ENCODE measurements at regions not wholly inside any gene's neighbourhood (a gene's known extent, or its start where the extent isn't known, plus 50 kb on each side); places are given as distances from the start of the nearest gene placed in this dataset.

GRCh38 chr18:73045037-73045436, 177.2 kb upstream of the NETO1 start:
- ATAC-seq, result no peak
- no peak for TF ChIP-seq SNAI2 (CRISPR knock-in tag; IDR thresholded peaks at IDR 0.05)
- TF ChIP-seq ESRRG (CRISPR knock-in tag; IDR thresholded peaks at IDR 0.05), result no peak
- no peak for TF ChIP-seq TCF4 (CRISPR knock-in tag; IDR thresholded peaks at IDR 0.05; ENCODE audit: borderline replicate concordance)
- no peak for TF ChIP-seq ZFP30 (CRISPR knock-in tag; IDR thresholded peaks at IDR 0.05)
- no peak for TF ChIP-seq ZNF70 (CRISPR knock-in tag; IDR thresholded peaks at IDR 0.05)
- TF ChIP-seq ZNF565 (CRISPR knock-in tag; conservative IDR thresholded peaks at IDR 0.05; ENCODE audit: low read depth), result no peak
- TF ChIP-seq ISL1 (CRISPR knock-in tag; IDR thresholded peaks at IDR 0.05), result no peak
- TF ChIP-seq ARNTL (CRISPR knock-in tag; IDR thresholded peaks at IDR 0.05; ENCODE audit: borderline replicate concordance, low read depth), result no peak
- TF ChIP-seq POU6F1 (CRISPR knock-in tag; IDR thresholded peaks at IDR 0.05; ENCODE audit: borderline replicate concordance, low read depth), result no peak
- TF ChIP-seq ZC3H10 (CRISPR knock-in tag; IDR thresholded peaks at IDR 0.05), result no peak
- no peak for TF ChIP-seq TOX (CRISPR knock-in tag; IDR thresholded peaks at IDR 0.05; ENCODE audit: borderline replicate concordance)
- no peak for TF ChIP-seq PPARA (CRISPR knock-in tag; IDR thresholded peaks at IDR 0.05; ENCODE audit: borderline replicate concordance)
- no peak for TF ChIP-seq BACH2 (CRISPR knock-in tag; IDR thresholded peaks at IDR 0.05; ENCODE audit: borderline replicate concordance)
- no peak for TF ChIP-seq RARB (CRISPR knock-in tag; IDR thresholded peaks at IDR 0.05)
- no peak for TF ChIP-seq CREB5 (CRISPR knock-in tag; IDR thresholded peaks at IDR 0.05; ENCODE audit: low read depth)
- TF ChIP-seq ZFP3 (CRISPR knock-in tag; IDR thresholded peaks at IDR 0.05), result no peak

GRCh38 chr18:73043611-73044010, 175.8 kb upstream of the NETO1 start:
- no peak for ATAC-seq
- no peak for TF ChIP-seq ZNF8 (CRISPR knock-in tag; IDR thresholded peaks at IDR 0.05)
- TF ChIP-seq TSHZ2 (CRISPR knock-in tag; IDR thresholded peaks at IDR 0.05), result no peak
- TF ChIP-seq CSDC2 (CRISPR knock-in tag; IDR thresholded peaks at IDR 0.05), result no peak
- no peak for TF ChIP-seq ZFP30 (CRISPR knock-in tag; IDR thresholded peaks at IDR 0.05)

GRCh38 chr18:73043211-73043610, 175.4 kb upstream of the NETO1 start:
- TF ChIP-seq POU6F1 (CRISPR knock-in tag; IDR thresholded peaks at IDR 0.05; ENCODE audit: borderline replicate concordance, low read depth) (no peak), ZNF8 (CRISPR knock-in tag; IDR thresholded peaks at IDR 0.05) (no peak), ZFP30 (CRISPR knock-in tag; IDR thresholded peaks at IDR 0.05) (no peak), ARNTL (CRISPR knock-in tag; IDR thresholded peaks at IDR 0.05; ENCODE audit: borderline replicate concordance, low read depth) (no peak), PPARA (CRISPR knock-in tag; IDR thresholded peaks at IDR 0.05; ENCODE audit: borderline replicate concordance) (no peak), TSHZ2 (CRISPR knock-in tag; IDR thresholded peaks at IDR 0.05) (no peak), CREB5 (CRISPR knock-in tag; IDR thresholded peaks at IDR 0.05; ENCODE audit: low read depth) (no peak), PATZ1 (CRISPR knock-in tag; IDR thresholded peaks at IDR 0.05; ENCODE audit: borderline replicate concordance) (no peak), GLIS3 (CRISPR knock-in tag; IDR thresholded peaks at IDR 0.05) (no peak), OSR1 (CRISPR knock-in tag; IDR thresholded peaks at IDR 0.05) (no peak), ISL1 (CRISPR knock-in tag; IDR thresholded peaks at IDR 0.05) (no peak), RARB (CRISPR knock-in tag; IDR thresholded peaks at IDR 0.05) (no peak)
- no peak for ATAC-seq
